ENCODE measurements at regions not wholly inside any gene's neighbourhood (a gene's known extent, or its start where the extent isn't known, plus 50 kb on each side); places are given as distances from the start of the nearest gene placed in this dataset.

DNA sequence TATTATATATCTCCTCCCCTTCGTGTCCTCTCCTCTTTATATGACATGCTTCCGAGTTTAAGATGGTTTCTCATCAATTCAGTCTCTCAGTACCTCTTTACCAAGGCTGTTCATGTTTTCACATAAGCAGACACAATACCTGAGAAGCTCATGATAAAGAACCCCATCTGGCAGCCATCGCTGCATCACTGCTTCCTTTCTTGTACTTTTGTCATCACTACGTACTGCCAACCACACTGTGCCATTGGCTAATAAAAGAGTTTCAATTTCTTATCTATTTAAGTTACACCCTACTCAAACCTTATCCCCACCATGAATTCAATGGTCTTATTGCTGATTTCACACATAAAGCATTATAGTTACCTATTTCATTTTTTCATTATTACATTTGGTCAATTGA is 484.7 kb upstream of the CNTN4 start:
- TF ChIP-seq CTCF (IDR thresholded peaks at IDR 0.05; ENCODE audit: low read depth, low read length, poor library complexity, severe bottlenecking) (no peak), EZH2phosphoT487 (IDR thresholded peaks at IDR 0.05; ENCODE audit: borderline replicate concordance, low read length) (no peak)
